Osteocyte (in vitro differentiated cells): ENCODE measurements at regions not wholly inside any gene's neighbourhood (a gene's known extent, or its start where the extent isn't known, plus 50 kb on each side); places are given as distances from the start of the nearest gene placed in this dataset.

ENCODE experiments used
- DNase-seq: peaks from one replicate; pipeline ENCODE4 v3.0.0; 2021; ENCODE audit warnings: mixed read lengths; ENCODE audit not compliant: unreplicated experiment; ENCODE audit errors: extremely low spot score
- H3K27ac Mint-ChIP-seq: one replicate; pipeline ENCODE4 v1.8.0; 2021; ENCODE audit warnings: mild to moderate bottlenecking, mixed read lengths; ENCODE audit not compliant: unreplicated experiment
- H3K27me3 Mint-ChIP-seq: one replicate; pipeline ENCODE4 v1.8.0; 2021; ENCODE audit warnings: mixed read lengths; ENCODE audit not compliant: unreplicated experiment
- H3K36me3 Mint-ChIP-seq: one replicate; pipeline ENCODE4 v1.8.0; 2021; ENCODE audit warnings: mixed read lengths; ENCODE audit not compliant: unreplicated experiment
- H3K4me1 Mint-ChIP-seq: one replicate; pipeline ENCODE4 v1.8.0; 2021; ENCODE audit warnings: mixed read lengths; ENCODE audit not compliant: unreplicated experiment
- H3K4me3 Mint-ChIP-seq: one replicate; pipeline ENCODE4 v1.8.0; 2021; ENCODE audit warnings: mild to moderate bottlenecking, moderate library complexity, mixed read lengths; ENCODE audit not compliant: unreplicated experiment
- H3K9me3 Mint-ChIP-seq: one replicate; pipeline ENCODE4 v1.8.0; 2021; ENCODE audit warnings: mixed read lengths; ENCODE audit not compliant: unreplicated experiment
- TF ChIP-seq, protein P1 (sequence below): fragments of 200-600 bp; sonication (generic); IDR thresholded peaks from 2 replicates; pipeline ENCODE4 v1.5.0; 2021; ENCODE audit warnings: antibody characterized with exemption, mild to moderate bottlenecking, moderate library complexity

GRCh38 chr18:75829091-75829490, 401.6 kb upstream of the SMIM21 start:
- Mint-ChIP-seq H3K27me3 (no peaks in the 10 kb centered on the region), H3K4me1 (no peaks in the 10 kb centered on the region), H3K4me3 (no peak overlapping the region), H3K9me3 (peaks cover 17% of the 10 kb centered on the region), H3K36me3 (no peaks in the 10 kb centered on the region), H3K27ac (no peak overlapping the region)
- TF ChIP-seq, protein P1, sequence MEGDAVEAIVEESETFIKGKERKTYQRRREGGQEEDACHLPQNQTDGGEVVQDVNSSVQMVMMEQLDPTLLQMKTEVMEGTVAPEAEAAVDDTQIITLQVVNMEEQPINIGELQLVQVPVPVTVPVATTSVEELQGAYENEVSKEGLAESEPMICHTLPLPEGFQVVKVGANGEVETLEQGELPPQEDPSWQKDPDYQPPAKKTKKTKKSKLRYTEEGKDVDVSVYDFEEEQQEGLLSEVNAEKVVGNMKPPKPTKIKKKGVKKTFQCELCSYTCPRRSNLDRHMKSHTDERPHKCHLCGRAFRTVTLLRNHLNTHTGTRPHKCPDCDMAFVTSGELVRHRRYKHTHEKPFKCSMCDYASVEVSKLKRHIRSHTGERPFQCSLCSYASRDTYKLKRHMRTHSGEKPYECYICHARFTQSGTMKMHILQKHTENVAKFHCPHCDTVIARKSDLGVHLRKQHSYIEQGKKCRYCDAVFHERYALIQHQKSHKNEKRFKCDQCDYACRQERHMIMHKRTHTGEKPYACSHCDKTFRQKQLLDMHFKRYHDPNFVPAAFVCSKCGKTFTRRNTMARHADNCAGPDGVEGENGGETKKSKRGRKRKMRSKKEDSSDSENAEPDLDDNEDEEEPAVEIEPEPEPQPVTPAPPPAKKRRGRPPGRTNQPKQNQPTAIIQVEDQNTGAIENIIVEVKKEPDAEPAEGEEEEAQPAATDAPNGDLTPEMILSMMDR: no peak
- DNase-seq: no peak

DNA sequence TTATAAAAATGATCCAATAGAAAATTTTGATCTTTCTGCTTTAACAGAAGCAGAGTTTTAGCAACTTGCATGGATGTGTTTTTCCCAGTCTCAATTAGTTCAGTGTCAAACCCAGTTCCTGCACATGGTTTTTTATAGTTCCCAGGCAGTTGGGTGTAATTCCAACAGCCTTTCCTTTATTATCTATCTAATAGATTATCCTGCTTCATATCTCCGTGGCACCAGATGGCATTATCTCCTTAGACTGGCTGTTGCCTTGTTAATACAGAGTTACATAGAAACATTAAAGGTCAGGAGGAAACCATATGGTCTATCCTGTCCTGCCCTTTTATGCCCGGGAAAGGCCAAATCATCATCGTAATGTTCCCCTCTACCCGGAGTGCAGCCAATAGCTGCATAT, 400.9 kb upstream of the SMIM21 start:
- Mint-ChIP-seq H3K4me1 (no peaks in the 10 kb centered on the region), H3K4me3 (no peak overlapping the region), H3K36me3 (no peaks in the 10 kb centered on the region), H3K27me3 (no peaks in the 10 kb centered on the region), H3K9me3 (peaks cover 17% of the 10 kb centered on the region), H3K27ac (no peak overlapping the region)
- TF ChIP-seq, protein P1: no peak
- no peak for DNase-seq

GRCh38 chr18:75827751-75828287, 400.3 kb upstream of the SMIM21 start:
- H3K36me3 Mint-ChIP-seq: no peaks in the 10 kb centered on the region
- no peak for DNase-seq
- H3K27ac Mint-ChIP-seq: no peak overlapping the region
- H3K4me1 Mint-ChIP-seq: no peaks in the 10 kb centered on the region
- TF ChIP-seq, protein P1: no peak
- H3K4me3 Mint-ChIP-seq: no peak overlapping the region
- H3K27me3 Mint-ChIP-seq: no peaks in the 10 kb centered on the region
- H3K9me3 Mint-ChIP-seq: peaks cover 17% of the 10 kb centered on the region

DNA sequence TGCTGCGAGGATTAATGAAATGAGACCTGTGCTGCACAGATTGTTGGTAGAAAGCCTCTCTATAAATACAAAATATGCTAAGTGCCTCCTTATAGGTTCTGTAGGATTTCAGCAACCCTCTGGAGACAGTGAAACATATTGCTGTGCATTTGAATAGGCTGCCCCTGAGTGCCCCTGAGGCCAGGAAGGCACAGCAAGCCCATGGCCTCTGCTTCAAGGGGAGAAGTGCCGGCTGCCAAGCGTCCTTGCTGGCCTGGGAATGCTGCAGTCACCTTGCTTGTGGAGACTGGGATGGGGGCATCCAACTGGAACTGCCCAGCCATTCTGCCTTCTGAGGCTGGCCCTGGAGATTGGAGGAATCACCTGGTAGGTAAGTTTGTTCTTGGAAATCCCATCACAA, 397.2 kb upstream of the SMIM21 start:
- TF ChIP-seq, protein P1: no peak
- no peaks in the 10 kb centered on the region for H3K4me1 Mint-ChIP-seq
- no peak overlapping the region for H3K4me3 Mint-ChIP-seq
- H3K36me3 Mint-ChIP-seq: no peaks in the 10 kb centered on the region
- no peak for DNase-seq
- H3K27me3 Mint-ChIP-seq: no peaks in the 10 kb centered on the region
- no peak overlapping the region for H3K27ac Mint-ChIP-seq
- peaks cover 24% of the 10 kb centered on the region for H3K9me3 Mint-ChIP-seq

- H3K36me3 Mint-ChIP-seq: no peaks in the 10 kb centered on the region
- no peaks in the 10 kb centered on the region for H3K4me1 Mint-ChIP-seq
- DNase-seq: no peak
- peaks cover 24% of the 10 kb centered on the region for H3K9me3 Mint-ChIP-seq
- no peak overlapping the region for H3K4me3 Mint-ChIP-seq
- no peak overlapping the region for H3K27ac Mint-ChIP-seq
- no peaks in the 10 kb centered on the region for H3K27me3 Mint-ChIP-seq
- TF ChIP-seq, protein P1: no peak
Observed at GRCh38 chr18:75823471-75823870, 396.0 kb upstream of the SMIM21 start.
